HEK293 (cell line): ENCODE measurements at regions not wholly inside any gene's neighbourhood (a gene's known extent, or its start where the extent isn't known, plus 50 kb on each side); places are given as distances from the start of the nearest gene placed in this dataset.
"Not testable (repeated sequence)": the region's sequence is repeated elsewhere in the genome, so short reads cannot be mapped to it uniquely, and the experiment has no call there.

ENCODE experiments used
- CTCF ChIA-PET: fragments of 350-600 bp; formaldehyde crosslinking; extraction: SDS; loops from one replicate; lab custom pipeline; 2021; ENCODE audit warnings: antibody characterized with exemption; lab: Yijun Ruan, JAX
- POLR2A ChIA-PET: fragments of 300-600 bp; formaldehyde crosslinking; extraction: SDS; loops from one replicate; lab custom pipeline; 2020; ENCODE audit warnings: antibody characterized with exemption, inconsistent platforms; lab: Yijun Ruan, JAX
- H3K27ac ChIP-seq: fragments of 200-500 bp; sonication (Bioruptor generic); 2 replicates; pipeline ENCODE4 v1.5.1; 2014; ENCODE audit warnings: low read depth, low read length, control low read depth, inconsistent platforms; ENCODE audit errors: extremely low read depth
- H3K36me3 ChIP-seq, 2 experiments: fragments of 200-500 bp in 1 of 2; sonication (Bioruptor generic) in 1 of 2; 1 replicate in 1 of 2; 2 replicates in 1 of 2; pipeline ENCODE4 v1.5.1; 2014 to 2017; ENCODE audit warnings: inconsistent platforms in 2 of 2, low read length in 2 of 2; ENCODE audit not compliant: control insufficient read depth in 2 of 2, insufficient read depth in 1 of 2
- H3K4me1 ChIP-seq: fragments of 200-500 bp; sonication (Bioruptor generic); 2 replicates; pipeline ENCODE4 v1.5.1; 2014; ENCODE audit warnings: mild to moderate bottlenecking, low read length, inconsistent platforms; ENCODE audit not compliant: control insufficient read depth, insufficient read depth
- H3K4me3 ChIP-seq: 2 replicates; pipeline ENCODE4 v1.5.1; 2011; ENCODE audit warnings: low read depth, mild to moderate bottlenecking, control low read depth, low read length, moderate library complexity
- H3K9me3 ChIP-seq: fragments of 200-500 bp; sonication (Bioruptor generic); 2 replicates; pipeline ENCODE4 v1.5.1; 2014; ENCODE audit warnings: low read depth, low read length, inconsistent platforms; ENCODE audit not compliant: control insufficient read depth, insufficient read depth
- INSM2 ChIP-seq: fragments of 450-650 bp; formaldehyde crosslinking; IDR thresholded peaks from 2 replicates; pipeline ENCODE4 v1.5.1; 2016; ENCODE audit warnings: missing biosample characterization, missing genetic modification characterization
- KLF9 ChIP-seq: fragments of 450-650 bp; formaldehyde crosslinking; IDR thresholded peaks from 2 replicates; pipeline ENCODE4 v1.5.1; 2016; ENCODE audit warnings: missing biosample characterization, missing genetic modification characterization, low read depth
- MEIS1 ChIP-seq: sonication (generic); formaldehyde crosslinking; IDR thresholded peaks from 2 replicates; pipeline ENCODE4 v1.8.1; 2022; ENCODE audit warnings: missing genetic modification reagents, mild to moderate bottlenecking, borderline replicate concordance
- PATZ1 ChIP-seq: fragments of 450-650 bp; formaldehyde crosslinking; IDR thresholded peaks from 2 replicates; pipeline ENCODE4 v1.5.1; 2016; ENCODE audit warnings: missing biosample characterization, missing genetic modification characterization
- SETDB1 ChIP-seq: IDR thresholded peaks from one replicate; pipeline ENCODE4 v1.6.1; 2017; ENCODE audit warnings: mild to moderate bottlenecking, low read length, moderate library complexity, mixed read lengths; ENCODE audit not compliant: insufficient read length
- TRIM28 ChIP-seq: IDR thresholded peaks from 2 replicates; pipeline ENCODE4 v1.6.1; 2011; ENCODE audit warnings: low read length, control low read depth, borderline replicate concordance
- ZBTB1 ChIP-seq: fragments of 450-650 bp; formaldehyde crosslinking; IDR thresholded peaks from 2 replicates; pipeline ENCODE4 v1.5.1; 2016; ENCODE audit warnings: missing biosample characterization, missing genetic modification characterization
- ZBTB6 ChIP-seq: fragments of 450-650 bp; formaldehyde crosslinking; IDR thresholded peaks from 2 replicates; pipeline ENCODE4 v1.5.1; 2017; ENCODE audit warnings: missing biosample characterization, missing genetic modification characterization
- ZFP41 ChIP-seq: fragments of 450-650 bp; formaldehyde crosslinking; IDR thresholded peaks from 2 replicates; pipeline ENCODE4 v1.5.1; 2016; ENCODE audit warnings: missing biosample characterization, missing genetic modification characterization, borderline replicate concordance
- ZFP69B ChIP-seq: fragments of 450-650 bp; formaldehyde crosslinking; IDR thresholded peaks from 2 replicates; pipeline ENCODE4 v1.5.1; 2016; ENCODE audit warnings: missing biosample characterization, missing genetic modification characterization
- ZNF10 ChIP-seq: fragments of 450-650 bp; formaldehyde crosslinking; IDR thresholded peaks from 2 replicates; pipeline ENCODE4 v1.5.1; 2017; ENCODE audit warnings: missing biosample characterization, missing genetic modification characterization
- ZNF132 ChIP-seq: fragments of 450-650 bp; formaldehyde crosslinking; IDR thresholded peaks from 2 replicates; pipeline ENCODE4 v1.5.1; 2017; ENCODE audit warnings: missing biosample characterization, missing genetic modification characterization, borderline replicate concordance
- ZNF175 ChIP-seq: fragments of 450-650 bp; formaldehyde crosslinking; IDR thresholded peaks from 2 replicates; pipeline ENCODE4 v1.5.1; 2016; ENCODE audit warnings: missing biosample characterization, missing genetic modification characterization
- ZNF214 ChIP-seq: fragments of 450-650 bp; formaldehyde crosslinking; IDR thresholded peaks from 2 replicates; pipeline ENCODE4 v1.5.1; 2017; ENCODE audit warnings: missing biosample characterization, mild to moderate bottlenecking, missing genetic modification characterization, borderline replicate concordance
- ZNF239 ChIP-seq: fragments of 450-650 bp; formaldehyde crosslinking; IDR thresholded peaks from 2 replicates; pipeline ENCODE4 v1.5.1; 2016; ENCODE audit warnings: missing biosample characterization, missing genetic modification characterization
- ZNF416 ChIP-seq: fragments of 450-650 bp; formaldehyde crosslinking; IDR thresholded peaks from 2 replicates; pipeline ENCODE4 v1.5.1; 2016; ENCODE audit warnings: missing biosample characterization, missing genetic modification characterization
- ZNF433 ChIP-seq: fragments of 450-650 bp; formaldehyde crosslinking; IDR thresholded peaks from 2 replicates; pipeline ENCODE4 v1.5.1; 2016; ENCODE audit warnings: missing biosample characterization, missing genetic modification characterization, low read depth
- ZNF514 ChIP-seq: fragments of 450-650 bp; formaldehyde crosslinking; IDR thresholded peaks from 2 replicates; pipeline ENCODE4 v1.5.1; 2016; ENCODE audit warnings: missing biosample characterization, missing genetic modification characterization
- ZNF585B ChIP-seq: fragments of 450-650 bp; formaldehyde crosslinking; IDR thresholded peaks from 2 replicates; pipeline ENCODE4 v1.5.1; 2016; ENCODE audit warnings: missing biosample characterization, missing genetic modification characterization
- ZNF747 ChIP-seq: fragments of 450-650 bp; formaldehyde crosslinking; IDR thresholded peaks from 2 replicates; pipeline ENCODE4 v1.5.1; 2016; ENCODE audit warnings: missing biosample characterization, missing genetic modification characterization
- ZSCAN16 ChIP-seq: fragments of 450-650 bp; formaldehyde crosslinking; IDR thresholded peaks from 2 replicates; pipeline ENCODE4 v1.5.1; 2016; ENCODE audit warnings: missing biosample characterization, missing genetic modification characterization
- TF ChIP-seq, protein P1 (sequence below): fragments of 450-650 bp; IDR thresholded peaks from 2 replicates; pipeline ENCODE4 v1.5.1; 2018; ENCODE audit warnings: missing biosample characterization, mild to moderate bottlenecking, missing genetic modification characterization
- TF ChIP-seq, protein P2 (sequence below): fragments of 450-650 bp; formaldehyde crosslinking; IDR thresholded peaks from 2 replicates; pipeline ENCODE4 v1.5.1; 2017; ENCODE audit warnings: missing biosample characterization, mild to moderate bottlenecking, missing genetic modification characterization, moderate library complexity
- TF ChIP-seq, protein P3 (sequence below): fragments of 450-650 bp; formaldehyde crosslinking; IDR thresholded peaks from 2 replicates; pipeline ENCODE4 v1.5.1; 2017; ENCODE audit warnings: missing biosample characterization, missing genetic modification characterization

DNA sequence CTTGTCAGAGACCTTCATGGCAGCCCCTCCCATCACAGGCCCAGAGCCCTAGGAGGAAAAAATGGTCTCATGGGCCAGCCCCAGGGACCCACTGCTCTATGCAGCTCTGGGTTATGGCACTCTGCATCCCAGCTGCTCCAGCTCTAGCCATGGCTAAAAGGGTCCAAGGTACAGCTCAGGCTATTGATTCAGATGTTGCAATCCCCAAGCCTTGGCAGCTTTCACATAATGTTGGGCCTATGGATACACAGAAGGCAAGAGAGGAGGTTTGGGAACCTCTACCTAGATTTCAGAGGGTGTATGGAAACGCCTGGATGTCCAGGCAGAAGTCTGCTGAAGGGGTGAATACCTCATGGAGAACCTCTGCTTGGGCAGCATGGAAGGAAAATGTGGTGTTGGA lies 996.0 kb downstream of the PCDH9 start:
- TF ChIP-seq ZNF585B (tag by site-specific recombination) (peak; percentile 73), ZNF747 (tag by site-specific recombination) (no peak), ZNF10 (tag by site-specific recombination) (no peak), ZFP41 (tag by site-specific recombination) (no peak), ZFP69B (tag by site-specific recombination) (no peak), ZSCAN16 (tag by site-specific recombination) (no peak), TRIM28 (peak; percentile 88; the same call in 1 of the 2 replicates), ZNF132 (tag by site-specific recombination) (no peak), ZNF214 (no peak), SETDB1 (peak; percentile 82), PATZ1 (no peak)
- TF ChIP-seq, protein P1, sequence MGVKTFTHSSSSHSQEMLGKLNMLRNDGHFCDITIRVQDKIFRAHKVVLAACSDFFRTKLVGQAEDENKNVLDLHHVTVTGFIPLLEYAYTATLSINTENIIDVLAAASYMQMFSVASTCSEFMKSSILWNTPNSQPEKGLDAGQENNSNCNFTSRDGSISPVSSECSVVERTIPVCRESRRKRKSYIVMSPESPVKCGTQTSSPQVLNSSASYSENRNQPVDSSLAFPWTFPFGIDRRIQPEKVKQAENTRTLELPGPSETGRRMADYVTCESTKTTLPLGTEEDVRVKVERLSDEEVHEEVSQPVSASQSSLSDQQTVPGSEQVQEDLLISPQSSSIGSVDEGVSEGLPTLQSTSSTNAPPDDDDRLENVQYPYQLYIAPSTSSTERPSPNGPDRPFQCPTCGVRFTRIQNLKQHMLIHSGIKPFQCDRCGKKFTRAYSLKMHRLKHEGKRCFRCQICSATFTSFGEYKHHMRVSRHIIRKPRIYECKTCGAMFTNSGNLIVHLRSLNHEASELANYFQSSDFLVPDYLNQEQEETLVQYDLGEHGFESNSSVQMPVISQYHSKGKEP = no peak
- Histone ChIP-seq H3K4me1 (no peaks in the 10 kb centered on the region), H3K27ac (no peak overlapping the region), H3K9me3 (no peaks in the 10 kb centered on the region), H3K4me3 (no peak overlapping the region), H3K36me3 (no peaks in the 10 kb centered on the region)
- CTCF ChIA-PET = no interaction called here
- POLR2A ChIA-PET = no interaction called here

DNA sequence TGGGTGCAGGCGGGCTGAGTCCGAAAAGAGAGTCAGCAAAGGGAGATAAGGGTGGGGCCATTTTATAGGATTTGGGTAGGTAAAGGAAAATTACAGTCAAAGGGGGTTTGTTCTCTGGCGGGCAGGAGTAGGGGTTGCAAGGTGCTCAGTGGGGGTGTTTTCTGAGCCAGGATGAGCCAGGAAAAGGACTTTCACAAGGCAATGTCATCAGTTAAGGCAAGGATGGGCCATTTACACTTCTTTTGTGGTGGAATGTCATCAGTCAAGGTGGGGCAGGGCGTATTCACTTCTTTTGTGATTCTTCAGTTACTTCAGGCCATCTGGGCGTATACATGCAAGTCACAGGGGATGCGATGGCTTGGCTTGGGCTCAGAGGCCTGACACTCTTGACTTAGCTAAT lies 998.2 kb downstream of the PCDH9 start:
- H3K4me3 ChIP-seq, H3K27ac ChIP-seq, POLR2A ChIA-PET, H3K36me3 ChIP-seq, H3K9me3 ChIP-seq, CTCF ChIA-PET, H3K4me1 ChIP-seq: not testable (repeated sequence)

DNA sequence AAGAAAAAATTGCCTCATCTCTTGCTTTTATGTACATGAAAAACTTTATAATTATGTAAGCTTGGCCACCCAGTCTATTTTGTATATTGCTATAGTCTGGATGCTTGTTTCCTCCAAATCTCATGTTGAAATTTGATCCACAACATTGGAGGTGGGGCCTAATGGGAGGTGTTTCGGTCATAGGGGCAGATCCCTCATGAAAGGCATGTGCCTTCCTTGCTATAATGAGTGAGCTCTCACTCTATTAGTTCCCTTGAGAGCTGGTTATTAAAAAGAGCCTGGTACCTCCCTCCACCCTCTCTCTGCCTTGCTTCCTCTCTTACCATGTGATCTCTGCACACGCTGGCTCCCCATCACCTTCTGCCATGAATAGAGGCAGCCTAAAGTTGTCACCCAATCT lies 1005.1 kb downstream of the PCDH9 start:
- Histone ChIP-seq H3K4me1 (no peaks in the 10 kb centered on the region), H3K4me3 (no peak overlapping the region), H3K9me3 (no peaks in the 10 kb centered on the region), H3K27ac (no peak overlapping the region), H3K36me3 (no peaks in the 10 kb centered on the region)
- ChIA-PET CTCF (no interaction called here), POLR2A (no interaction called here)
- no peak for TF ChIP-seq ZBTB1 (tag by site-specific recombination)
- TF ChIP-seq ZBTB6 (tag by site-specific recombination) = no peak
- TF ChIP-seq ZNF514 (tag by site-specific recombination) = no peak
- no peak for TF ChIP-seq ZNF175 (tag by site-specific recombination)
- TF ChIP-seq, protein P2, sequence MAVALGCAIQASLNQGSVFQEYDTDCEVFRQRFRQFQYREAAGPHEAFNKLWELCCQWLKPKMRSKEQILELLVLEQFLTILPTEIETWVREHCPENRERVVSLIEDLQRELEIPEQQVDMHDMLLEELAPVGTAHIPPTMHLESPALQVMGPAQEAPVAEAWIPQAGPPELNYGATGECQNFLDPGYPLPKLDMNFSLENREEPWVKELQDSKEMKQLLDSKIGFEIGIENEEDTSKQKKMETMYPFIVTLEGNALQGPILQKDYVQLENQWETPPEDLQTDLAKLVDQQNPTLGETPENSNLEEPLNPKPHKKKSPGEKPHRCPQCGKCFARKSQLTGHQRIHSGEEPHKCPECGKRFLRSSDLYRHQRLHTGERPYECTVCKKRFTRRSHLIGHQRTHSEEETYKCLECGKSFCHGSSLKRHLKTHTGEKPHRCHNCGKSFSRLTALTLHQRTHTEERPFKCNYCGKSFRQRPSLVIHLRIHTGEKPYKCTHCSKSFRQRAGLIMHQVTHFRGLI = no peak
- no peak for TF ChIP-seq ZNF416 (tag by site-specific recombination)
- no peak for TF ChIP-seq INSM2 (tag by site-specific recombination)
- TF ChIP-seq, protein P3, sequence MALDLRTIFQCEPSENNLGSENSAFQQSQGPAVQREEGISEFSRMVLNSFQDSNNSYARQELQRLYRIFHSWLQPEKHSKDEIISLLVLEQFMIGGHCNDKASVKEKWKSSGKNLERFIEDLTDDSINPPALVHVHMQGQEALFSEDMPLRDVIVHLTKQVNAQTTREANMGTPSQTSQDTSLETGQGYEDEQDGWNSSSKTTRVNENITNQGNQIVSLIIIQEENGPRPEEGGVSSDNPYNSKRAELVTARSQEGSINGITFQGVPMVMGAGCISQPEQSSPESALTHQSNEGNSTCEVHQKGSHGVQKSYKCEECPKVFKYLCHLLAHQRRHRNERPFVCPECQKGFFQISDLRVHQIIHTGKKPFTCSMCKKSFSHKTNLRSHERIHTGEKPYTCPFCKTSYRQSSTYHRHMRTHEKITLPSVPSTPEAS (tag by site-specific recombination) = no peak
- no peak for TF ChIP-seq ZNF433
- TF ChIP-seq MEIS1 (CRISPR knock-in tag) = no peak
- TF ChIP-seq ZNF239 = no peak
- no peak for TF ChIP-seq KLF9 (tag by site-specific recombination)
